ENCODE measurements at regions not wholly inside any gene's neighbourhood (a gene's known extent, or its start where the extent isn't known, plus 50 kb on each side); places are given as distances from the start of the nearest gene placed in this dataset.

GRCh38 chr10:110433740-110434139 lies 64.0 kb upstream of the DUSP5 start:
- peak; percentile 29 for ATAC-seq
- no peaks in the 10 kb centered on the region for H3K27me3 ChIP-seq
- no peak for TF ChIP-seq CTCF (IDR thresholded peaks at IDR 0.05)

GRCh38 chr10:110434489-110435096 lies 63.1 kb upstream of the DUSP5 start:
- peak; percentile 56 for DNase-seq
- TF ChIP-seq CTCF (IDR thresholded peaks at IDR 0.05): no peak
- no peaks in the 10 kb centered on the region for H3K9me3 ChIP-seq
- no peak overlapping the region for H3K4me3 ChIP-seq
- intact Hi-C loops (cut with DNase I): no loop called here
- no peaks in the 10 kb centered on the region for H3K36me3 ChIP-seq
- no peak overlapping the region for H3K27ac ChIP-seq
- ATAC-seq: no peak
- H3K27me3 ChIP-seq: no peaks in the 10 kb centered on the region
- no peaks in the 10 kb centered on the region for H3K4me1 ChIP-seq

More at GRCh38 chr10:110433740-110434139, 64.0 kb upstream of the DUSP5 start:
- H3K36me3 ChIP-seq: no peaks in the 10 kb centered on the region
- no peak overlapping the region for H3K27ac ChIP-seq
- H3K9me3 ChIP-seq: no peaks in the 10 kb centered on the region
- intact Hi-C loops (cut with DNase I): no loop called here
- peak; percentile 58 for DNase-seq
- H3K4me1 ChIP-seq: no peaks in the 10 kb centered on the region
- no peak overlapping the region for H3K4me3 ChIP-seq

GRCh38 chr10:110436554-110437350 lies 61.0 kb upstream of the DUSP5 start:
- Histone ChIP-seq H3K27ac (no peak overlapping the region), H3K36me3 (no peaks in the 10 kb centered on the region), H3K27me3 (no peaks in the 10 kb centered on the region), H3K9me3 (no peaks in the 10 kb centered on the region), H3K4me3 (no peak overlapping the region), H3K4me1 (no peaks in the 10 kb centered on the region)
- no peak for ATAC-seq
- intact Hi-C loops (cut with DNase I): no loop called here
- peak; percentile 21 for DNase-seq
- TF ChIP-seq CTCF (IDR thresholded peaks at IDR 0.05): no peak

GRCh38 chr10:110437351-110437605 lies 60.4 kb upstream of the DUSP5 start:
- no peaks in the 10 kb centered on the region for H3K4me1 ChIP-seq
- no peak for TF ChIP-seq CTCF (IDR thresholded peaks at IDR 0.05)
- no peaks in the 10 kb centered on the region for H3K36me3 ChIP-seq
- no peaks in the 10 kb centered on the region for H3K27me3 ChIP-seq
- H3K9me3 ChIP-seq: no peaks in the 10 kb centered on the region
- H3K27ac ChIP-seq: no peak overlapping the region
- no peak for ATAC-seq
- H3K4me3 ChIP-seq: no peak overlapping the region
- intact Hi-C loops (cut with DNase I): no loop called here
- no peak for DNase-seq

- Histone ChIP-seq H3K9me3 (no peaks in the 10 kb centered on the region), H3K4me1 (no peaks in the 10 kb centered on the region), H3K4me3 (no peak overlapping the region), H3K36me3 (no peaks in the 10 kb centered on the region), H3K27me3 (no peaks in the 10 kb centered on the region), H3K27ac (no peak overlapping the region)
- DNase-seq: peak; percentile 58
- intact Hi-C loops (cut with DNase I): no loop called here
- ATAC-seq: no peak
- TF ChIP-seq CTCF (IDR thresholded peaks at IDR 0.05): no peak
Observed at GRCh38 chr10:110437761-110438341, 59.9 kb upstream of the DUSP5 start.
